ENCODE measurements at regions not wholly inside any gene's neighbourhood (a gene's known extent, or its start where the extent isn't known, plus 50 kb on each side); places are given as distances from the start of the nearest gene placed in this dataset.

DNA sequence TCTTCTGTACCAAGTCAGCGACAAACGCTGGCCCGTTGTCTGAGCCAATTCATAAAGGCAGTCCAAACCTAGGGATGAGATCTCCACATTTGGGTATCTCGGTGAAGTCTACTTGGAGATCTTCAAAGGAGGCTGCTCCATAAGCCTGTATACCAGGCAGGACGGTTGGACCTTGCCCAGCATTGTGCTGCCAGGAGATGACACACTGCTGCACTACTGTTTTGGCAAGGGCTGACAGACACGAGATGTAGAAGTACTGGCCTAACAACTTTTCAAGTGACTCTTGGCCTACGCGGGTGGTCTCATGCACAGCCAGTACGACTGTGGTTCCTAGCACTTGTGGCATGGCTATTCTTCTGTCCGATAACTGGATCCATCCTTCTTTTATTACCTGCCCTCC, 135.3 kb downstream of the SLC38A6 start (continued):
- TF ChIP-seq, protein P1, sequence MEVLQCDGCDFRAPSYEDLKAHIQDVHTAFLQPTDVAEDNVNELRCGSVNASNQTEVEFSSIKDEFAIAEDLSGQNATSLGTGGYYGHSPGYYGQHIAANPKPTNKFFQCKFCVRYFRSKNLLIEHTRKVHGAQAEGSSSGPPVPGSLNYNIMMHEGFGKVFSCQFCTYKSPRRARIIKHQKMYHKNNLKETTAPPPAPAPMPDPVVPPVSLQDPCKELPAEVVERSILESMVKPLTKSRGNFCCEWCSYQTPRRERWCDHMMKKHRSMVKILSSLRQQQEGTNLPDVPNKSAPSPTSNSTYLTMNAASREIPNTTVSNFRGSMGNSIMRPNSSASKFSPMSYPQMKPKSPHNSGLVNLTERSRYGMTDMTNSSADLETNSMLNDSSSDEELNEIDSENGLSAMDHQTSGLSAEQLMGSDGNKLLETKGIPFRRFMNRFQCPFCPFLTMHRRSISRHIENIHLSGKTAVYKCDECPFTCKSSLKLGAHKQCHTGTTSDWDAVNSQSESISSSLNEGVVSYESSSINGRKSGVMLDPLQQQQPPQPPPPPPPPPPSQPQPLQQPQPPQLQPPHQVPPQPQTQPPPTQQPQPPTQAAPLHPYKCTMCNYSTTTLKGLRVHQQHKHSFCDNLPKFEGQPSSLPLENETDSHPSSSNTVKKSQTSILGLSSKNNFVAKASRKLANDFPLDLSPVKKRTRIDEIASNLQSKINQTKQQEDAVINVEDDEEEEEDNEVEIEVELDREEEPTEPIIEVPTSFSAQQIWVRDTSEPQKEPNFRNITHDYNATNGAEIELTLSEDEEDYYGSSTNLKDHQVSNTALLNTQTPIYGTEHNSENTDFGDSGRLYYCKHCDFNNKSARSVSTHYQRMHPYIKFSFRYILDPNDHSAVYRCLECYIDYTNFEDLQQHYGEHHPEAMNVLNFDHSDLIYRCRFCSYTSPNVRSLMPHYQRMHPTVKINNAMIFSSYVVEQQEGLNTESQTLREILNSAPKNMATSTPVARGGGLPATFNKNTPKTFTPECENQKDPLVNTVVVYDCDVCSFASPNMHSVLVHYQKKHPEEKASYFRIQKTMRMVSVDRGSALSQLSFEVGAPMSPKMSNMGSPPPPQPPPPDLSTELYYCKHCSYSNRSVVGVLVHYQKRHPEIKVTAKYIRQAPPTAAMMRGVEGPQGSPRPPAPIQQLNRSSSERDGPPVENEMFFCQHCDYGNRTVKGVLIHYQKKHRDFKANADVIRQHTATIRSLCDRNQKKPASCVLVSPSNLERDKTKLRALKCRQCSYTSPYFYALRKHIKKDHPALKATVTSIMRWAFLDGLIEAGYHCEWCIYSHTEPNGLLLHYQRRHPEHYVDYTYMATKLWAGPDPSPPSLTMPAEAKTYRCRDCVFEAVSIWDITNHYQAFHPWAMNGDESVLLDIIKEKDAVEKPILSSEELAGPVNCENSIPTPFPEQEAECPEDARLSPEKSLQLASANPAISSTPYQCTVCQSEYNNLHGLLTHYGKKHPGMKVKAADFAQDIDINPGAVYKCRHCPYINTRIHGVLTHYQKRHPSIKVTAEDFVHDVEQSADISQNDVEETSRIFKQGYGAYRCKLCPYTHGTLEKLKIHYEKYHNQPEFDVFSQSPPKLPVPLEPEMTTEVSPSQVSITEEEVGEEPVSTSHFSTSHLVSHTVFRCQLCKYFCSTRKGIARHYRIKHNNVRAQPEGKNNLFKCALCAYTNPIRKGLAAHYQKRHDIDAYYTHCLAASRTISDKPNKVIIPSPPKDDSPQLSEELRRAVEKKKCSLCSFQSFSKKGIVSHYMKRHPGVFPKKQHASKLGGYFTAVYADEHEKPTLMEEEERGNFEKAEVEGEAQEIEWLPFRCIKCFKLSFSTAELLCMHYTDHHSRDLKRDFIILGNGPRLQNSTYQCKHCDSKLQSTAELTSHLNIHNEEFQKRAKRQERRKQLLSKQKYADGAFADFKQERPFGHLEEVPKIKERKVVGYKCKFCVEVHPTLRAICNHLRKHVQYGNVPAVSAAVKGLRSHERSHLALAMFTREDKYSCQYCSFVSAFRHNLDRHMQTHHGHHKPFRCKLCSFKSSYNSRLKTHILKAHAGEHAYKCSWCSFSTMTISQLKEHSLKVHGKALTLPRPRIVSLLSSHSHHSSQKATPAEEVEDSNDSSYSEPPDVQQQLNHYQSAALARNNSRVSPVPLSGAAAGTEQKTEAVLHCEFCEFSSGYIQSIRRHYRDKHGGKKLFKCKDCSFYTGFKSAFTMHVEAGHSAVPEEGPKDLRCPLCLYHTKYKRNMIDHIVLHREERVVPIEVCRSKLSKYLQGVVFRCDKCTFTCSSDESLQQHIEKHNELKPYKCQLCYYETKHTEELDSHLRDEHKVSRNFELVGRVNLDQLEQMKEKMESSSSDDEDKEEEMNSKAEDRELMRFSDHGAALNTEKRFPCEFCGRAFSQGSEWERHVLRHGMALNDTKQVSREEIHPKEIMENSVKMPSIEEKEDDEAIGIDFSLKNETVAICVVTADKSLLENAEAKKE (CRISPR knock-in tag; IDR thresholded peaks at IDR 0.05) = no peak
- TF ChIP-seq EZH2 (IDR thresholded peaks at IDR 0.05; ENCODE audit: low read depth, unreplicated experiment) = no peak
- no peak for TF ChIP-seq NANOG (IDR thresholded peaks at IDR 0.05; ENCODE audit: borderline replicate concordance)
- TF ChIP-seq, protein P2, sequence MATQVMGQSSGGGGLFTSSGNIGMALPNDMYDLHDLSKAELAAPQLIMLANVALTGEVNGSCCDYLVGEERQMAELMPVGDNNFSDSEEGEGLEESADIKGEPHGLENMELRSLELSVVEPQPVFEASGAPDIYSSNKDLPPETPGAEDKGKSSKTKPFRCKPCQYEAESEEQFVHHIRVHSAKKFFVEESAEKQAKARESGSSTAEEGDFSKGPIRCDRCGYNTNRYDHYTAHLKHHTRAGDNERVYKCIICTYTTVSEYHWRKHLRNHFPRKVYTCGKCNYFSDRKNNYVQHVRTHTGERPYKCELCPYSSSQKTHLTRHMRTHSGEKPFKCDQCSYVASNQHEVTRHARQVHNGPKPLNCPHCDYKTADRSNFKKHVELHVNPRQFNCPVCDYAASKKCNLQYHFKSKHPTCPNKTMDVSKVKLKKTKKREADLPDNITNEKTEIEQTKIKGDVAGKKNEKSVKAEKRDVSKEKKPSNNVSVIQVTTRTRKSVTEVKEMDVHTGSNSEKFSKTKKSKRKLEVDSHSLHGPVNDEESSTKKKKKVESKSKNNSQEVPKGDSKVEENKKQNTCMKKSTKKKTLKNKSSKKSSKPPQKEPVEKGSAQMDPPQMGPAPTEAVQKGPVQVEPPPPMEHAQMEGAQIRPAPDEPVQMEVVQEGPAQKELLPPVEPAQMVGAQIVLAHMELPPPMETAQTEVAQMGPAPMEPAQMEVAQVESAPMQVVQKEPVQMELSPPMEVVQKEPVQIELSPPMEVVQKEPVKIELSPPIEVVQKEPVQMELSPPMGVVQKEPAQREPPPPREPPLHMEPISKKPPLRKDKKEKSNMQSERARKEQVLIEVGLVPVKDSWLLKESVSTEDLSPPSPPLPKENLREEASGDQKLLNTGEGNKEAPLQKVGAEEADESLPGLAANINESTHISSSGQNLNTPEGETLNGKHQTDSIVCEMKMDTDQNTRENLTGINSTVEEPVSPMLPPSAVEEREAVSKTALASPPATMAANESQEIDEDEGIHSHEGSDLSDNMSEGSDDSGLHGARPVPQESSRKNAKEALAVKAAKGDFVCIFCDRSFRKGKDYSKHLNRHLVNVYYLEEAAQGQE (IDR thresholded peaks at IDR 0.05; ENCODE audit: unreplicated experiment) = no peak

DNA sequence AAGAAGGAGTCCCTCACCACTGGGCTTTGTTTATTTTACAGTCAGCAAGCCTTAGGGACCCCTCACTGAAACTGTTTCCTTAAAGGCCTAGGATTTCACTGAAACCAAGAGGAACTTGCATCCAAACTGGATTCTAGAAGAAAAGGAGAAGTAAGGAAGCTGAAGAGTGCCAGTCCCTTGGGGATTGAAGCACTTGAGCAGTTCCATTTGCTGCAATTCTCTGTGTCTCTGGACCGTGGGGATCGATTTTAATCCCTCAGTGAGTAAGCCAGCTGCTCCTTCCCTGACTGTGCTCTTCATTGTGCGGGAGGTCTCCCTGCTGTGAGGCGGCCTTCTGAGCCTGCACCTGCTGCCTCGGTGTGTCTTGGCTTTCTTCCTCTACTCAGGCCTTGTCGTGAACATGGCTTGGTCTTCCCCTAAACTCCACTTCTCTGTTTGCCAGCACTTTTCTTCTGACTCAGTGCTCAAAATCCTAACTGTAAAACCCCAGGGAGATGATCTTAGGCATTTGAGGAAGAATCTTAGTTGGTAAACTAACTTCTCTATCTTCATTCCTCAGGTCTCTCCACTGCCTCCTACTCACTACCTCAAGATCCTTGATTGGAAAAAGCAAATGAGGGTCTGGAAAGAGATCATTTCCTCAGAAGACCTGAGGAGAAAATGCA, 132.6 kb downstream of the SLC38A6 start:
- Histone ChIP-seq H3K27me3 (ENCODE audit: insufficient read depth) (no peaks in the 10 kb centered on the region), H3K9me2 (ENCODE audit: insufficient read depth) (0 out of 2 replicates have a peak, but pooled peaks cover 5% of the 10 kb centered on the region), H3K4me3 (no peak overlapping the region), H3K4me2 (no peak overlapping the region), H2AFZ (no peak overlapping the region), H3K27ac (ENCODE audit: low read depth) (no peak overlapping the region), H3K79me2 (replicated peaks; ENCODE audit: insufficient read depth) (no peaks in the 10 kb centered on the region), H4K20me1 (replicated peaks; ENCODE audit: insufficient read depth) (no peaks in the 10 kb centered on the region), H3K36me3 (ENCODE audit: insufficient read depth) (peaks cover 14% of the 10 kb centered on the region), H3K4me1 (ENCODE audit: insufficient read depth) (peaks cover 4% of the 10 kb centered on the region; the same call in 1 of the 2 replicates), H3F3A (replicated peaks; ENCODE audit: low read depth) (no peaks in the 10 kb centered on the region)
- H3K4me1 Mint-ChIP-seq = peaks cover 22% of the 10 kb centered on the region
- no peak; the same call in 2 of the 3 replicates for ATAC-seq
- H3K27me3 Mint-ChIP-seq (ENCODE audit: insufficient read depth, low read depth, poor library complexity) = peaks cover 8% of the 10 kb centered on the region
- TF ChIP-seq, protein P2 (IDR thresholded peaks at IDR 0.05; ENCODE audit: unreplicated experiment) = no peak
- no peak for TF ChIP-seq STAT1 (IDR thresholded peaks at IDR 0.05; ENCODE audit: unreplicated experiment)
- H3K4me3 Mint-ChIP-seq = no peak overlapping the region
- peaks cover 52% of the 10 kb centered on the region for H3K36me3 Mint-ChIP-seq (ENCODE audit: low read depth)
- H3K9me3 Mint-ChIP-seq = peaks cover 48% of the 10 kb centered on the region
- H3K27ac Mint-ChIP-seq = no peak overlapping the region
- DNase-seq (ENCODE audit: low spot score) = no peak

Measured in GM23338 (cell line).